Liver (tissue), 3 donors: ENCODE measurements at regions not wholly inside any gene's neighbourhood (a gene's known extent, or its start where the extent isn't known, plus 50 kb on each side); places are given as distances from the start of the nearest gene placed in this dataset.

Source experiments
- EGR1 ChIP-seq, 2 donors: IDR thresholded peaks; 2 replicates each; pipeline ENCODE4 v1.6.1; 2016 to 2018; ENCODE audit warnings: antibody characterized with exemption in 2 of 2, low read depth in 2 of 2
- FOXA1 ChIP-seq: IDR thresholded peaks from 2 replicates; pipeline ENCODE4 v1.6.1; 2016; ENCODE audit warnings: antibody characterized with exemption
- GABPA ChIP-seq, 2 donors: IDR thresholded peaks in 1 of 2; conservative IDR thresholded peaks in 1 of 2; 2 replicates each; pipeline ENCODE4 v1.6.1; 2016; ENCODE audit warnings: antibody characterized with exemption in 2 of 2, mild to moderate bottlenecking in 1 of 2, moderate library complexity in 1 of 2
- JUND ChIP-seq, 2 donors: IDR thresholded peaks; 2 replicates each; pipeline ENCODE4 v1.6.1; 2016; ENCODE audit warnings: antibody characterized with exemption in 2 of 2
- NR2F2 ChIP-seq: IDR thresholded peaks from 2 replicates; pipeline ENCODE4 v1.6.1; 2016; ENCODE audit warnings: antibody characterized with exemption
- RAD21 ChIP-seq, 2 donors: IDR thresholded peaks; 2 replicates each; pipeline ENCODE4 v1.6.1; 2016; ENCODE audit warnings: antibody characterized with exemption in 2 of 2, mild to moderate bottlenecking in 2 of 2
- SP1 ChIP-seq: IDR thresholded peaks from 2 replicates; pipeline ENCODE4 v1.6.1; 2018; ENCODE audit warnings: antibody characterized with exemption, mild to moderate bottlenecking
- TAF1 ChIP-seq: conservative IDR thresholded peaks from 2 replicates; pipeline ENCODE4 v1.6.1; 2016; ENCODE audit warnings: antibody characterized with exemption, mild to moderate bottlenecking
- YY1 ChIP-seq: IDR thresholded peaks from 2 replicates; pipeline ENCODE4 v1.6.1; 2016; ENCODE audit warnings: antibody characterized with exemption, mild to moderate bottlenecking
- TF ChIP-seq, protein P1 (sequence below): fragments of 150-350 bp; IDR thresholded peaks from 2 replicates; pipeline ENCODE4 v1.5.1; 2017; ENCODE audit warnings: improper control_type of control experiment, low read depth, low read length; ENCODE audit not compliant: missing input control
- TF ChIP-seq, protein P2 (sequence below): IDR thresholded peaks from 2 replicates; pipeline ENCODE4 v1.6.1; 2016; ENCODE audit warnings: antibody characterized with exemption, mild to moderate bottlenecking
- TF ChIP-seq, protein P3 (sequence below): IDR thresholded peaks from 2 replicates; pipeline ENCODE4 v1.6.1; 2016; ENCODE audit warnings: antibody characterized with exemption
- TF ChIP-seq, protein P4 (sequence below): IDR thresholded peaks from 2 replicates; pipeline ENCODE4 v1.6.1; 2016; ENCODE audit warnings: antibody characterized with exemption
- donor health status: healthy.
- donor health status: healthy.

DNA sequence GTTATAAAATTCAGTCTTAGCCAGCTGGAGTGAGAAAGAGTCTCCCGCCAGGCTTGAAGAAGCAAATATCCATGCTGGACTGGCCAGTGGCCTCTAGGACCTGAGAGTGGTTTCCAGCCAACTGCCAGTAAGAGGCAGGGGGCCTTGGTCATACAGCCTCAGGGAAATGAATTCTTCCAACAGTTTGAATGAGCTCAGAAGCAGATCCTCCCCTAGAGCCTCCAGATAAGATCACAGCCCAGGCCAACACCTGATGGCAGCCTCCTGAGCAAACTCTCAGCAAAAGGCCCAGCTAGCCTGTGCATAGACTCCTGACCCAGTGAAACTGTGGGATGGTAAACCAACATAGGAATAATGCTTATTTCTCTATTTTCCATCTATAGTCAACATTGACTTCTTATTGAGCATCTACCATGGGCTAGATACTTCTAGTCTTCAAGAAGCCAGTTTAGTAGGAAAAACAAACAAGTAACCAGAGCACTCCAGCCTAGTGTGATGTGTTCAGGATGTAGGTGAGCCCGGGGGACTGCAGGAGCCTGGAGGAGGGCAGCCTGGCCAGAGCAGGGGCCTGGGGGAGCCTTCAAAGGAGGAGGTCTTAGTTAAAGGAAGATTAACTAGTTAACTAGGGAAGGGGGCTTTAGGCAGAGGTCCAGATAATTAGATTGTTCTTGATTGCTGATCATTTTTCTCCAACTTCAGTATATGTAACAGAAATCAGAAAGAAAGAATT lies 115.4 kb upstream of the ADO start:
- no peak for TF ChIP-seq FOXA1
- TF ChIP-seq, protein P1, sequence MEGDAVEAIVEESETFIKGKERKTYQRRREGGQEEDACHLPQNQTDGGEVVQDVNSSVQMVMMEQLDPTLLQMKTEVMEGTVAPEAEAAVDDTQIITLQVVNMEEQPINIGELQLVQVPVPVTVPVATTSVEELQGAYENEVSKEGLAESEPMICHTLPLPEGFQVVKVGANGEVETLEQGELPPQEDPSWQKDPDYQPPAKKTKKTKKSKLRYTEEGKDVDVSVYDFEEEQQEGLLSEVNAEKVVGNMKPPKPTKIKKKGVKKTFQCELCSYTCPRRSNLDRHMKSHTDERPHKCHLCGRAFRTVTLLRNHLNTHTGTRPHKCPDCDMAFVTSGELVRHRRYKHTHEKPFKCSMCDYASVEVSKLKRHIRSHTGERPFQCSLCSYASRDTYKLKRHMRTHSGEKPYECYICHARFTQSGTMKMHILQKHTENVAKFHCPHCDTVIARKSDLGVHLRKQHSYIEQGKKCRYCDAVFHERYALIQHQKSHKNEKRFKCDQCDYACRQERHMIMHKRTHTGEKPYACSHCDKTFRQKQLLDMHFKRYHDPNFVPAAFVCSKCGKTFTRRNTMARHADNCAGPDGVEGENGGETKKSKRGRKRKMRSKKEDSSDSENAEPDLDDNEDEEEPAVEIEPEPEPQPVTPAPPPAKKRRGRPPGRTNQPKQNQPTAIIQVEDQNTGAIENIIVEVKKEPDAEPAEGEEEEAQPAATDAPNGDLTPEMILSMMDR = no peak
- TF ChIP-seq, protein P2, sequence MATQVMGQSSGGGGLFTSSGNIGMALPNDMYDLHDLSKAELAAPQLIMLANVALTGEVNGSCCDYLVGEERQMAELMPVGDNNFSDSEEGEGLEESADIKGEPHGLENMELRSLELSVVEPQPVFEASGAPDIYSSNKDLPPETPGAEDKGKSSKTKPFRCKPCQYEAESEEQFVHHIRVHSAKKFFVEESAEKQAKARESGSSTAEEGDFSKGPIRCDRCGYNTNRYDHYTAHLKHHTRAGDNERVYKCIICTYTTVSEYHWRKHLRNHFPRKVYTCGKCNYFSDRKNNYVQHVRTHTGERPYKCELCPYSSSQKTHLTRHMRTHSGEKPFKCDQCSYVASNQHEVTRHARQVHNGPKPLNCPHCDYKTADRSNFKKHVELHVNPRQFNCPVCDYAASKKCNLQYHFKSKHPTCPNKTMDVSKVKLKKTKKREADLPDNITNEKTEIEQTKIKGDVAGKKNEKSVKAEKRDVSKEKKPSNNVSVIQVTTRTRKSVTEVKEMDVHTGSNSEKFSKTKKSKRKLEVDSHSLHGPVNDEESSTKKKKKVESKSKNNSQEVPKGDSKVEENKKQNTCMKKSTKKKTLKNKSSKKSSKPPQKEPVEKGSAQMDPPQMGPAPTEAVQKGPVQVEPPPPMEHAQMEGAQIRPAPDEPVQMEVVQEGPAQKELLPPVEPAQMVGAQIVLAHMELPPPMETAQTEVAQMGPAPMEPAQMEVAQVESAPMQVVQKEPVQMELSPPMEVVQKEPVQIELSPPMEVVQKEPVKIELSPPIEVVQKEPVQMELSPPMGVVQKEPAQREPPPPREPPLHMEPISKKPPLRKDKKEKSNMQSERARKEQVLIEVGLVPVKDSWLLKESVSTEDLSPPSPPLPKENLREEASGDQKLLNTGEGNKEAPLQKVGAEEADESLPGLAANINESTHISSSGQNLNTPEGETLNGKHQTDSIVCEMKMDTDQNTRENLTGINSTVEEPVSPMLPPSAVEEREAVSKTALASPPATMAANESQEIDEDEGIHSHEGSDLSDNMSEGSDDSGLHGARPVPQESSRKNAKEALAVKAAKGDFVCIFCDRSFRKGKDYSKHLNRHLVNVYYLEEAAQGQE = no peak
- no peak for TF ChIP-seq RAD21 (IDR thresholded peaks at IDR 0.05)
- TF ChIP-seq TAF1 = no peak
- no peak for TF ChIP-seq NR2F2
- no peak for TF ChIP-seq EGR1 (IDR thresholded peaks at IDR 0.05; ENCODE audit: low read depth in 2 of 2)
- TF ChIP-seq, protein P3, sequence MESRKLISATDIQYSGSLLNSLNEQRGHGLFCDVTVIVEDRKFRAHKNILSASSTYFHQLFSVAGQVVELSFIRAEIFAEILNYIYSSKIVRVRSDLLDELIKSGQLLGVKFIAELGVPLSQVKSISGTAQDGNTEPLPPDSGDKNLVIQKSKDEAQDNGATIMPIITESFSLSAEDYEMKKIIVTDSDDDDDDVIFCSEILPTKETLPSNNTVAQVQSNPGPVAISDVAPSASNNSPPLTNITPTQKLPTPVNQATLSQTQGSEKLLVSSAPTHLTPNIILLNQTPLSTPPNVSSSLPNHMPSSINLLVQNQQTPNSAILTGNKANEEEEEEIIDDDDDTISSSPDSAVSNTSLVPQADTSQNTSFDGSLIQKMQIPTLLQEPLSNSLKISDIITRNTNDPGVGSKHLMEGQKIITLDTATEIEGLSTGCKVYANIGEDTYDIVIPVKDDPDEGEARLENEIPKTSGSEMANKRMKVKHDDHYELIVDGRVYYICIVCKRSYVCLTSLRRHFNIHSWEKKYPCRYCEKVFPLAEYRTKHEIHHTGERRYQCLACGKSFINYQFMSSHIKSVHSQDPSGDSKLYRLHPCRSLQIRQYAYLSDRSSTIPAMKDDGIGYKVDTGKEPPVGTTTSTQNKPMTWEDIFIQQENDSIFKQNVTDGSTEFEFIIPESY = no peak
- TF ChIP-seq, protein P4, sequence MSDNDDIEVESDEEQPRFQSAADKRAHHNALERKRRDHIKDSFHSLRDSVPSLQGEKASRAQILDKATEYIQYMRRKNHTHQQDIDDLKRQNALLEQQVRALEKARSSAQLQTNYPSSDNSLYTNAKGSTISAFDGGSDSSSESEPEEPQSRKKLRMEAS = no peak
- no peak for TF ChIP-seq YY1
- TF ChIP-seq JUND (IDR thresholded peaks at IDR 0.05) = no peak
- TF ChIP-seq GABPA (IDR thresholded peaks at IDR 0.05 in 1 of 2, conservative IDR thresholded peaks at IDR 0.05 in 1 of 2) = no peak
- no peak for TF ChIP-seq SP1
